NCI-H446 (cell line): ENCODE measurements at regions not wholly inside any gene's neighbourhood (a gene's known extent, or its start where the extent isn't known, plus 50 kb on each side); places are given as distances from the start of the nearest gene placed in this dataset.
"Not testable (repeated sequence)": the region's sequence is repeated elsewhere in the genome, so short reads cannot be mapped to it uniquely, and the experiment has no call there.

ENCODE experiments used
- DNase-seq, 2 experiments: peaks; one replicate each; lab custom pipeline; 2025; lab: John Stamatoyannopoulos, UW

GRCh38 chr4:183816077-183816476 lies 89.0 kb upstream of the STOX2 start:
- no peak for DNase-seq

GRCh38 chr4:183816882-183817509 lies 88.1 kb upstream of the STOX2 start:
- DNase-seq = no peak

GRCh38 chr4:183818591-183818990 lies 86.5 kb upstream of the STOX2 start:
- DNase-seq = not testable (repeated sequence)

GRCh38 chr4:183821076-183821853 lies 83.8 kb upstream of the STOX2 start:
- no peak for DNase-seq

GRCh38 chr4:183823434-183823833 lies 81.7 kb upstream of the STOX2 start:
- no peak for DNase-seq

- no peak for DNase-seq
Measured at GRCh38 chr4:183825346-183825745, 79.8 kb upstream of the STOX2 start.

- no peak for DNase-seq
Measured at GRCh38 chr4:183826461-183826860, 78.6 kb upstream of the STOX2 start.

- no peak for DNase-seq
Measured at GRCh38 chr4:183828125-183828524, 77.0 kb upstream of the STOX2 start.

GRCh38 chr4:183828839-183829238 lies 76.3 kb upstream of the STOX2 start:
- no peak for DNase-seq

- no peak for DNase-seq
Measured at GRCh38 chr4:183830438-183830985, 74.6 kb upstream of the STOX2 start.

- DNase-seq = no peak
Measured at GRCh38 chr4:183831026-183831446, 74.1 kb upstream of the STOX2 start.

GRCh38 chr4:183831683-183832082 lies 73.4 kb upstream of the STOX2 start:
- DNase-seq = no peak

- DNase-seq = no peak
Measured at GRCh38 chr4:183832776-183833450, 72.2 kb upstream of the STOX2 start.

- DNase-seq = no peak
Measured at GRCh38 chr4:183834252-183834651, 70.9 kb upstream of the STOX2 start.

- no peak for DNase-seq
Measured at GRCh38 chr4:183837222-183837621, 67.9 kb upstream of the STOX2 start.

GRCh38 chr4:183838987-183839712 lies 66.0 kb upstream of the STOX2 start:
- no peak for DNase-seq

GRCh38 chr4:183840311-183840710 lies 64.8 kb upstream of the STOX2 start:
- peak; percentile 34 to 68 for DNase-seq

- no peak for DNase-seq
Measured at GRCh38 chr4:183841001-183841400, 64.1 kb upstream of the STOX2 start.

GRCh38 chr4:183842129-183842528 lies 63.0 kb upstream of the STOX2 start:
- no peak for DNase-seq

- no peak for DNase-seq
Measured at GRCh38 chr4:183843248-183843671, 61.8 kb upstream of the STOX2 start.

- DNase-seq = no peak
Measured at GRCh38 chr4:183846951-183847350, 58.2 kb upstream of the STOX2 start.

- no peak for DNase-seq
Measured at GRCh38 chr4:183848805-183849204, 56.3 kb upstream of the STOX2 start.
